ENCODE measurements at regions not wholly inside any gene's neighbourhood (a gene's known extent, or its start where the extent isn't known, plus 50 kb on each side); places are given as distances from the start of the nearest gene placed in this dataset.

DNA sequence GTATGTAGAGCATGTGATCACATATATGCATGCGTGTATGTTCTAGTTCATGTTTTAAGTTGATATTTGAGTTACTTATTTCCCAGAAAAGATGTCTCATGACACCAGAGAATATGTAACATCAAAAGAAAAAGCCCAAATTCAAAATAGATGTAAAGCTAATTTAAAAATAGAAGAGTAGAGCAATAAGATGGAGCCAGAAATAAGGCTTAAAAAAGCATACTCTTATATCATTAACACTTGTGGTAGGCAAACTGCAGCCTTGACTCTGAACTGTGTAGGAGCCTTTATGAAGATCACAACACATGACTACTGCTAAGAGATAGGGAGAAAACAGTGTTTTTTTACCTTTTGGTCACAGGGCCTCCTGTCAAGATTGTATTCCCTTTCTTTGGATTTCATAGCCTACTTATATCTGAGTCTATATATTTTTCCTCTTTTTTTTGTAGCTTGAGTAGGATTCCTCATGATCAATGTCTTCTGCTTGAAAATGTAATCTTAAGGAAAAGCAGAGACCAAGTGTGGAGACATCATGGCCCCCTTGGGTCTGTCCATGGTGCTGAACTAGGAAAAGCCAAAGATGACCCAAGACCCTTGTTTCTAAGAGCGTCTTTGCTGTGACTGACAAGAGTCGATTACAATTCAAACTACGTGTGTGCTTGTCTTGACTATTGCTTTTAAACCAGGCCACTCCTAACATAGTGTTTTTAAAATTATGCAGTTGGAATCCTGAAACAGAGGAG, 390.4 kb downstream of the SHISA9 start:
- peak; percentile 63 for ATAC-seq

More for the DNA sequence above, 390.4 kb downstream of the SHISA9 start:
- H3K36me3 Mint-ChIP-seq (ENCODE audit: low read depth), result no peaks in the 10 kb centered on the region
- Histone ChIP-seq H3K79me2 (replicated peaks; ENCODE audit: insufficient read depth) (no peaks in the 10 kb centered on the region), H3K4me3 (no peak overlapping the region), H3K4me1 (ENCODE audit: insufficient read depth) (peaks cover 10% of the 10 kb centered on the region; the same call in 1 of the 2 replicates), H2AFZ (no peak overlapping the region), H4K20me1 (replicated peaks; ENCODE audit: insufficient read depth) (no peaks in the 10 kb centered on the region; the same call in 1 of the 2 replicates), H3K9me2 (ENCODE audit: insufficient read depth) (peaks cover 8% of the 10 kb centered on the region), H3K4me2 (no peak overlapping the region), H3K27ac (ENCODE audit: low read depth) (no peak overlapping the region), H3F3A (replicated peaks; ENCODE audit: low read depth) (no peaks in the 10 kb centered on the region), H3K27me3 (ENCODE audit: insufficient read depth) (no peaks in the 10 kb centered on the region), H3K36me3 (ENCODE audit: insufficient read depth) (no peaks in the 10 kb centered on the region)
- no peak overlapping the region for H3K4me3 Mint-ChIP-seq
- H3K4me1 Mint-ChIP-seq, result peaks cover 18% of the 10 kb centered on the region
- TF ChIP-seq, protein P1, sequence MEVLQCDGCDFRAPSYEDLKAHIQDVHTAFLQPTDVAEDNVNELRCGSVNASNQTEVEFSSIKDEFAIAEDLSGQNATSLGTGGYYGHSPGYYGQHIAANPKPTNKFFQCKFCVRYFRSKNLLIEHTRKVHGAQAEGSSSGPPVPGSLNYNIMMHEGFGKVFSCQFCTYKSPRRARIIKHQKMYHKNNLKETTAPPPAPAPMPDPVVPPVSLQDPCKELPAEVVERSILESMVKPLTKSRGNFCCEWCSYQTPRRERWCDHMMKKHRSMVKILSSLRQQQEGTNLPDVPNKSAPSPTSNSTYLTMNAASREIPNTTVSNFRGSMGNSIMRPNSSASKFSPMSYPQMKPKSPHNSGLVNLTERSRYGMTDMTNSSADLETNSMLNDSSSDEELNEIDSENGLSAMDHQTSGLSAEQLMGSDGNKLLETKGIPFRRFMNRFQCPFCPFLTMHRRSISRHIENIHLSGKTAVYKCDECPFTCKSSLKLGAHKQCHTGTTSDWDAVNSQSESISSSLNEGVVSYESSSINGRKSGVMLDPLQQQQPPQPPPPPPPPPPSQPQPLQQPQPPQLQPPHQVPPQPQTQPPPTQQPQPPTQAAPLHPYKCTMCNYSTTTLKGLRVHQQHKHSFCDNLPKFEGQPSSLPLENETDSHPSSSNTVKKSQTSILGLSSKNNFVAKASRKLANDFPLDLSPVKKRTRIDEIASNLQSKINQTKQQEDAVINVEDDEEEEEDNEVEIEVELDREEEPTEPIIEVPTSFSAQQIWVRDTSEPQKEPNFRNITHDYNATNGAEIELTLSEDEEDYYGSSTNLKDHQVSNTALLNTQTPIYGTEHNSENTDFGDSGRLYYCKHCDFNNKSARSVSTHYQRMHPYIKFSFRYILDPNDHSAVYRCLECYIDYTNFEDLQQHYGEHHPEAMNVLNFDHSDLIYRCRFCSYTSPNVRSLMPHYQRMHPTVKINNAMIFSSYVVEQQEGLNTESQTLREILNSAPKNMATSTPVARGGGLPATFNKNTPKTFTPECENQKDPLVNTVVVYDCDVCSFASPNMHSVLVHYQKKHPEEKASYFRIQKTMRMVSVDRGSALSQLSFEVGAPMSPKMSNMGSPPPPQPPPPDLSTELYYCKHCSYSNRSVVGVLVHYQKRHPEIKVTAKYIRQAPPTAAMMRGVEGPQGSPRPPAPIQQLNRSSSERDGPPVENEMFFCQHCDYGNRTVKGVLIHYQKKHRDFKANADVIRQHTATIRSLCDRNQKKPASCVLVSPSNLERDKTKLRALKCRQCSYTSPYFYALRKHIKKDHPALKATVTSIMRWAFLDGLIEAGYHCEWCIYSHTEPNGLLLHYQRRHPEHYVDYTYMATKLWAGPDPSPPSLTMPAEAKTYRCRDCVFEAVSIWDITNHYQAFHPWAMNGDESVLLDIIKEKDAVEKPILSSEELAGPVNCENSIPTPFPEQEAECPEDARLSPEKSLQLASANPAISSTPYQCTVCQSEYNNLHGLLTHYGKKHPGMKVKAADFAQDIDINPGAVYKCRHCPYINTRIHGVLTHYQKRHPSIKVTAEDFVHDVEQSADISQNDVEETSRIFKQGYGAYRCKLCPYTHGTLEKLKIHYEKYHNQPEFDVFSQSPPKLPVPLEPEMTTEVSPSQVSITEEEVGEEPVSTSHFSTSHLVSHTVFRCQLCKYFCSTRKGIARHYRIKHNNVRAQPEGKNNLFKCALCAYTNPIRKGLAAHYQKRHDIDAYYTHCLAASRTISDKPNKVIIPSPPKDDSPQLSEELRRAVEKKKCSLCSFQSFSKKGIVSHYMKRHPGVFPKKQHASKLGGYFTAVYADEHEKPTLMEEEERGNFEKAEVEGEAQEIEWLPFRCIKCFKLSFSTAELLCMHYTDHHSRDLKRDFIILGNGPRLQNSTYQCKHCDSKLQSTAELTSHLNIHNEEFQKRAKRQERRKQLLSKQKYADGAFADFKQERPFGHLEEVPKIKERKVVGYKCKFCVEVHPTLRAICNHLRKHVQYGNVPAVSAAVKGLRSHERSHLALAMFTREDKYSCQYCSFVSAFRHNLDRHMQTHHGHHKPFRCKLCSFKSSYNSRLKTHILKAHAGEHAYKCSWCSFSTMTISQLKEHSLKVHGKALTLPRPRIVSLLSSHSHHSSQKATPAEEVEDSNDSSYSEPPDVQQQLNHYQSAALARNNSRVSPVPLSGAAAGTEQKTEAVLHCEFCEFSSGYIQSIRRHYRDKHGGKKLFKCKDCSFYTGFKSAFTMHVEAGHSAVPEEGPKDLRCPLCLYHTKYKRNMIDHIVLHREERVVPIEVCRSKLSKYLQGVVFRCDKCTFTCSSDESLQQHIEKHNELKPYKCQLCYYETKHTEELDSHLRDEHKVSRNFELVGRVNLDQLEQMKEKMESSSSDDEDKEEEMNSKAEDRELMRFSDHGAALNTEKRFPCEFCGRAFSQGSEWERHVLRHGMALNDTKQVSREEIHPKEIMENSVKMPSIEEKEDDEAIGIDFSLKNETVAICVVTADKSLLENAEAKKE (CRISPR knock-in tag; IDR thresholded peaks at IDR 0.05), result no peak
- no peak for TF ChIP-seq CREB1 (CRISPR knock-in tag; IDR thresholded peaks at IDR 0.05; ENCODE audit: low read depth)
- TF ChIP-seq, protein P2, sequence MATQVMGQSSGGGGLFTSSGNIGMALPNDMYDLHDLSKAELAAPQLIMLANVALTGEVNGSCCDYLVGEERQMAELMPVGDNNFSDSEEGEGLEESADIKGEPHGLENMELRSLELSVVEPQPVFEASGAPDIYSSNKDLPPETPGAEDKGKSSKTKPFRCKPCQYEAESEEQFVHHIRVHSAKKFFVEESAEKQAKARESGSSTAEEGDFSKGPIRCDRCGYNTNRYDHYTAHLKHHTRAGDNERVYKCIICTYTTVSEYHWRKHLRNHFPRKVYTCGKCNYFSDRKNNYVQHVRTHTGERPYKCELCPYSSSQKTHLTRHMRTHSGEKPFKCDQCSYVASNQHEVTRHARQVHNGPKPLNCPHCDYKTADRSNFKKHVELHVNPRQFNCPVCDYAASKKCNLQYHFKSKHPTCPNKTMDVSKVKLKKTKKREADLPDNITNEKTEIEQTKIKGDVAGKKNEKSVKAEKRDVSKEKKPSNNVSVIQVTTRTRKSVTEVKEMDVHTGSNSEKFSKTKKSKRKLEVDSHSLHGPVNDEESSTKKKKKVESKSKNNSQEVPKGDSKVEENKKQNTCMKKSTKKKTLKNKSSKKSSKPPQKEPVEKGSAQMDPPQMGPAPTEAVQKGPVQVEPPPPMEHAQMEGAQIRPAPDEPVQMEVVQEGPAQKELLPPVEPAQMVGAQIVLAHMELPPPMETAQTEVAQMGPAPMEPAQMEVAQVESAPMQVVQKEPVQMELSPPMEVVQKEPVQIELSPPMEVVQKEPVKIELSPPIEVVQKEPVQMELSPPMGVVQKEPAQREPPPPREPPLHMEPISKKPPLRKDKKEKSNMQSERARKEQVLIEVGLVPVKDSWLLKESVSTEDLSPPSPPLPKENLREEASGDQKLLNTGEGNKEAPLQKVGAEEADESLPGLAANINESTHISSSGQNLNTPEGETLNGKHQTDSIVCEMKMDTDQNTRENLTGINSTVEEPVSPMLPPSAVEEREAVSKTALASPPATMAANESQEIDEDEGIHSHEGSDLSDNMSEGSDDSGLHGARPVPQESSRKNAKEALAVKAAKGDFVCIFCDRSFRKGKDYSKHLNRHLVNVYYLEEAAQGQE (IDR thresholded peaks at IDR 0.05; ENCODE audit: unreplicated experiment), result peak; percentile 92
- no peak for TF ChIP-seq POLR2AphosphoS5 (IDR thresholded peaks at IDR 0.05; ENCODE audit: low read depth)
- TF ChIP-seq, protein P3, sequence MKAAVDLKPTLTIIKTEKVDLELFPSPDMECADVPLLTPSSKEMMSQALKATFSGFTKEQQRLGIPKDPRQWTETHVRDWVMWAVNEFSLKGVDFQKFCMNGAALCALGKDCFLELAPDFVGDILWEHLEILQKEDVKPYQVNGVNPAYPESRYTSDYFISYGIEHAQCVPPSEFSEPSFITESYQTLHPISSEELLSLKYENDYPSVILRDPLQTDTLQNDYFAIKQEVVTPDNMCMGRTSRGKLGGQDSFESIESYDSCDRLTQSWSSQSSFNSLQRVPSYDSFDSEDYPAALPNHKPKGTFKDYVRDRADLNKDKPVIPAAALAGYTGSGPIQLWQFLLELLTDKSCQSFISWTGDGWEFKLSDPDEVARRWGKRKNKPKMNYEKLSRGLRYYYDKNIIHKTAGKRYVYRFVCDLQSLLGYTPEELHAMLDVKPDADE (IDR thresholded peaks at IDR 0.05), result no peak
- 0 out of 2 replicates have a peak, but pooled peaks have one; percentile 38 for TF ChIP-seq ZNF114 (CRISPR knock-in tag; IDR thresholded peaks at IDR 0.05)
- H3K27ac Mint-ChIP-seq, result no peak overlapping the region
- H3K27me3 Mint-ChIP-seq (ENCODE audit: insufficient read depth, low read depth, poor library complexity), result no peaks in the 10 kb centered on the region
- no peaks in the 10 kb centered on the region for H3K9me3 Mint-ChIP-seq
- peak; percentile 81 for DNase-seq (ENCODE audit: low spot score)
